Neutrophil (primary cell): ENCODE measurements at regions not wholly inside any gene's neighbourhood (a gene's known extent, or its start where the extent isn't known, plus 50 kb on each side); places are given as distances from the start of the nearest gene placed in this dataset.
"Not testable (repeated sequence)": the region's sequence is repeated elsewhere in the genome, so short reads cannot be mapped to it uniquely, and the experiment has no call there.

Experiments
- H3K27ac ChIP-seq: fragments of 200-600 bp; sonication (generic); 2 replicates; pipeline ENCODE4 v1.5.1; 2016; ENCODE audit warnings: mild to moderate bottlenecking, moderate library complexity
- H3K27me3 ChIP-seq: fragments of 200-600 bp; sonication (generic); 2 replicates; pipeline ENCODE4 v1.6.0; 2016; ENCODE audit warnings: mild to moderate bottlenecking
- H3K36me3 ChIP-seq: fragments of 200-600 bp; sonication (generic); 2 replicates; pipeline ENCODE4 v1.5.1; 2017
- H3K4me1 ChIP-seq, 2 experiments: fragments of 200-600 bp in 1 of 2; sonication (generic) in 1 of 2; 1 replicate in 1 of 2; 2 replicates in 1 of 2; pipeline versions ENCODE4 v1.5.1 to v1.6.1; 2013 to 2016; ENCODE audit warnings: low read depth in 1 of 2, low read length in 1 of 2, mild to moderate bottlenecking in 1 of 2, moderate library complexity in 1 of 2; ENCODE audit not compliant: control insufficient read depth in 1 of 2, insufficient read depth in 1 of 2
- H3K4me3 ChIP-seq, 2 experiments: fragments of 200-600 bp in 1 of 2; sonication (generic) in 1 of 2; 1 replicate in 1 of 2; 2 replicates in 1 of 2; pipeline ENCODE4 v1.5.1; 2013 to 2016; ENCODE audit warnings: low read depth in 1 of 2, low read length in 1 of 2, mild to moderate bottlenecking in 1 of 2, moderate library complexity in 1 of 2
- H3K9me3 ChIP-seq: fragments of 200-600 bp; sonication (generic); 2 replicates; pipeline ENCODE4 v1.5.1; 2016
- CTCF ChIP-seq: fragments of 200-600 bp; sonication (generic); IDR thresholded peaks from 2 replicates; pipeline ENCODE4 v1.5.1; 2016; ENCODE audit warnings: antibody characterized with exemption

- Histone ChIP-seq H3K9me3 (no peaks in the 10 kb centered on the region), H3K27ac (no peak overlapping the region), H3K27me3 (no peaks in the 10 kb centered on the region), H3K4me3 (no peak overlapping the region), H3K4me1 (peaks cover 7 to 17% of the 10 kb centered on the region in 2 experiments), H3K36me3 (no peaks in the 10 kb centered on the region)
- no peak for TF ChIP-seq CTCF
Observed at GRCh38 chr1:59201341-59201740, 95.6 kb upstream of the FGGY start.

- Histone ChIP-seq H3K9me3 (no peaks in the 10 kb centered on the region), H3K4me3 (no peak overlapping the region), H3K36me3 (no peaks in the 10 kb centered on the region), H3K27me3 (no peaks in the 10 kb centered on the region), H3K4me1 (peaks cover 7 to 17% of the 10 kb centered on the region in 2 experiments), H3K27ac (no peak overlapping the region)
- TF ChIP-seq CTCF, result no peak
Observed at GRCh38 chr1:59202455-59202854, 94.4 kb upstream of the FGGY start.

- Histone ChIP-seq H3K27ac (peak overlapping the region; percentile 71), H3K4me3 (peak overlapping the region in 1 of 2 experiments; percentile 11), H3K27me3 (no peaks in the 10 kb centered on the region), H3K36me3 (no peaks in the 10 kb centered on the region), H3K9me3 (no peaks in the 10 kb centered on the region), H3K4me1 (peaks cover 7 to 17% of the 10 kb centered on the region in 2 experiments)
- no peak for TF ChIP-seq CTCF
Observed at GRCh38 chr1:59204001-59204400, 92.9 kb upstream of the FGGY start.

GRCh38 chr1:59206616-59207015 is 90.3 kb upstream of the FGGY start:
- peaks cover 7 to 17% of the 10 kb centered on the region in 2 experiments for H3K4me1 ChIP-seq
- H3K27ac ChIP-seq, H3K27me3 ChIP-seq, H3K36me3 ChIP-seq, H3K9me3 ChIP-seq, H3K4me3 ChIP-seq: not testable (repeated sequence)

- H3K4me3 ChIP-seq, H3K4me1 ChIP-seq, H3K27me3 ChIP-seq, H3K27ac ChIP-seq, H3K9me3 ChIP-seq, H3K36me3 ChIP-seq: not testable (repeated sequence)
Observed at GRCh38 chr1:59210430-59210829, 86.5 kb upstream of the FGGY start.

GRCh38 chr1:59212706-59213105 is 84.2 kb upstream of the FGGY start:
- Histone ChIP-seq H3K4me3 (no peak overlapping the region), H3K27ac (no peak overlapping the region), H3K9me3 (no peaks in the 10 kb centered on the region), H3K4me1 (no peaks in the 10 kb centered on the region), H3K27me3 (no peaks in the 10 kb centered on the region), H3K36me3 (no peaks in the 10 kb centered on the region)
- no peak for TF ChIP-seq CTCF
